H1 (cell line): ENCODE measurements at regions not wholly inside any gene's neighbourhood (a gene's known extent, or its start where the extent isn't known, plus 50 kb on each side); places are given as distances from the start of the nearest gene placed in this dataset.

Source experiments
- CTCF ChIA-PET: fragments of 300-600 bp; sonication (Branson Sonifier 250); formaldehyde crosslinking; loops from one replicate; lab custom pipeline; 2021; ENCODE audit not compliant: partially characterized antibody; lab: Charles Lee
- POLR2A ChIA-PET: fragments of 300-600 bp; sonication (Branson Sonifier 250); formaldehyde crosslinking; loops from one replicate; lab custom pipeline; 2021; ENCODE audit warnings: inconsistent platforms; ENCODE audit not compliant: partially characterized antibody; lab: Charles Lee
- DNase-seq, 2 experiments: peaks; one replicate each; pipeline versions ENCODE4 v3.0.0 to v3.0.0-alpha.2; 2010 to 2022; ENCODE audit warnings: low spot score in 2 of 2, low read depth in 1 of 2, mixed read lengths in 1 of 2
- FAIRE-seq: peaks from 2 replicates; lab custom pipeline; 2011; peaks lifted over from hg19 to GRCh38; lab: Jason Lieb, UNC
- H2AFZ ChIP-seq: 2 replicates; pipeline ENCODE4 v1.8.1; 2012; ENCODE audit warnings: low read length, inconsistent platforms
- H2AK5ac ChIP-seq: 2 replicates; pipeline ENCODE4 v1.6.1; 2013; ENCODE audit warnings: low read depth, low read length
- H2BK120ac ChIP-seq: replicated peaks from 2 replicates; pipeline ENCODE3; 2013; ENCODE audit warnings: low read depth, low read length, inconsistent platforms
- H2BK12ac ChIP-seq: 2 replicates; pipeline ENCODE4 v1.6.1; 2013; ENCODE audit warnings: low read depth, low read length
- H2BK15ac ChIP-seq: 2 replicates; pipeline ENCODE4 v1.6.1; 2013; ENCODE audit warnings: low read length
- H2BK20ac ChIP-seq: 2 replicates; pipeline ENCODE4 v1.6.1; 2013; ENCODE audit warnings: low read length
- H2BK5ac ChIP-seq: 2 replicates; pipeline ENCODE4 v1.6.1; 2013; ENCODE audit warnings: low read depth, low read length
- H3K14ac ChIP-seq: 2 replicates; pipeline ENCODE4 v1.6.1; 2013; ENCODE audit warnings: inconsistent platforms; ENCODE audit not compliant: insufficient read length
- H3K18ac ChIP-seq: 2 replicates; pipeline ENCODE4 v1.6.1; 2013; ENCODE audit warnings: low read length; ENCODE audit errors: extremely low read depth
- H3K23ac ChIP-seq: 2 replicates; pipeline ENCODE4 v1.6.1; 2013; ENCODE audit warnings: inconsistent platforms; ENCODE audit not compliant: insufficient read length
- H3K23me2 ChIP-seq: 2 replicates; pipeline ENCODE4 v1.6.1; 2013; ENCODE audit warnings: low read depth, low read length
- H3K27ac ChIP-seq: 2 replicates; pipeline ENCODE4 v1.6.1; 2011; ENCODE audit warnings: low read depth, low read length, inconsistent platforms
- H3K27me3 ChIP-seq, 4 experiments: replicated peaks in 1 of 4; 1 replicate in 1 of 4; 2 replicates in 3 of 4; pipeline versions ENCODE4 v1.6.1 to v1.8.1; 2011 to 2013; ENCODE audit warnings: low read length in 3 of 4, mild to moderate bottlenecking in 3 of 4, inconsistent platforms in 2 of 4, mixed read lengths in 2 of 4, moderate library complexity in 1 of 4; ENCODE audit not compliant: control insufficient read depth in 3 of 4, insufficient read depth in 3 of 4; ENCODE audit errors: extremely low read depth in 1 of 4
- H3K36me3 ChIP-seq, 4 experiments: 2 replicates each; pipeline versions ENCODE4 v1.6.1 to v1.8.1; 2011 to 2013; ENCODE audit warnings: mild to moderate bottlenecking in 4 of 4, low read length in 3 of 4, moderate library complexity in 2 of 4, control low read depth in 1 of 4, inconsistent platforms in 1 of 4; ENCODE audit not compliant: insufficient read depth in 4 of 4, control insufficient read depth in 2 of 4
- H3K4ac ChIP-seq: replicated peaks from 2 replicates; pipeline ENCODE3; 2013; ENCODE audit warnings: low read length, low read depth, mixed read lengths, inconsistent platforms; ENCODE audit not compliant: insufficient read length
- H3K4me1 ChIP-seq, 4 experiments: replicated peaks in 1 of 4; 1 replicate in 1 of 4; 2 replicates in 3 of 4; pipeline versions ENCODE4 v1.6.1 to v1.8.1; 2011 to 2013; ENCODE audit warnings: low read length in 3 of 4, inconsistent platforms in 2 of 4, mixed read lengths in 1 of 4; ENCODE audit not compliant: insufficient read depth in 4 of 4, control insufficient read depth in 3 of 4
- H3K4me2 ChIP-seq, 2 experiments: 2 replicates each; pipeline versions ENCODE4 v1.6.1 to v1.8.1; 2011 to 2013; ENCODE audit warnings: low read depth in 2 of 2, low read length in 2 of 2, control low read depth in 1 of 2, inconsistent platforms in 1 of 2, mild to moderate bottlenecking in 1 of 2; ENCODE audit not compliant: insufficient read depth in 1 of 2
- H3K4me3 ChIP-seq, 4 experiments: fragments of 200-600, 300-600 bp in 1 of 4; sonication (generic), shearing (Covaris generic), sonication (Bioruptor Twin) in 1 of 4; 2 replicates each; pipeline versions ENCODE4 v1.5.1 to v1.8.1; 2011 to 2016; ENCODE audit warnings: low read length in 4 of 4, low read depth in 3 of 4, control low read depth in 2 of 4, inconsistent platforms in 2 of 4, mild to moderate bottlenecking in 2 of 4, mixed read lengths in 1 of 4, moderate library complexity in 1 of 4; ENCODE audit not compliant: insufficient read depth in 2 of 4; ENCODE audit errors: extremely low read depth in 1 of 4
- H3K56ac ChIP-seq: replicated peaks from 2 replicates; pipeline ENCODE3; 2013; ENCODE audit warnings: low read depth, mild to moderate bottlenecking, mixed read lengths, low read length, inconsistent platforms; ENCODE audit not compliant: insufficient read length
- H3K79me1 ChIP-seq: 2 replicates; pipeline ENCODE4 v1.6.1; 2013; ENCODE audit warnings: low read depth, low read length, control low read depth
- H3K79me2 ChIP-seq, 2 experiments: 2 replicates each; pipeline versions ENCODE4 v1.6.1 to v1.8.1; 2012 to 2013; ENCODE audit warnings: low read length in 2 of 2, mild to moderate bottlenecking in 2 of 2, inconsistent platforms in 1 of 2; ENCODE audit not compliant: insufficient read depth in 2 of 2, control insufficient read depth in 1 of 2
- H3K9ac ChIP-seq, 4 experiments: replicated peaks in 1 of 4; 1 replicate in 1 of 4; 2 replicates in 3 of 4; pipeline versions ENCODE4 v1.6.1 to v1.8.1; 2011 to 2013; ENCODE audit warnings: low read depth in 3 of 4, low read length in 3 of 4, control low read depth in 2 of 4, mild to moderate bottlenecking in 2 of 4, moderate library complexity in 2 of 4, inconsistent platforms in 1 of 4; ENCODE audit errors: extremely low read depth in 1 of 4
- H3K9me3 ChIP-seq, 2 experiments: 2 replicates each; pipeline versions ENCODE4 v1.6.1 to v1.8.1; 2012 to 2013; ENCODE audit warnings: mild to moderate bottlenecking in 2 of 2, moderate library complexity in 2 of 2, control low read depth in 1 of 2, inconsistent platforms in 1 of 2, low read depth in 1 of 2, low read length in 1 of 2, mixed read lengths in 1 of 2; ENCODE audit not compliant: insufficient read depth in 2 of 2
- H4K20me1 ChIP-seq, 2 experiments: replicated peaks in 1 of 2; 2 replicates each; pipeline versions ENCODE3 to v1.8.1; 2011 to 2013; ENCODE audit warnings: inconsistent platforms in 2 of 2, low read length in 2 of 2, mild to moderate bottlenecking in 1 of 2; ENCODE audit not compliant: insufficient read depth in 2 of 2, control insufficient read depth in 1 of 2
- H4K5ac ChIP-seq: 2 replicates; pipeline ENCODE4 v1.6.1; 2013; ENCODE audit warnings: low read length, low read depth, mixed read lengths, inconsistent platforms; ENCODE audit not compliant: insufficient read length
- H4K8ac ChIP-seq: 2 replicates; pipeline ENCODE4 v1.8.0; 2013; ENCODE audit warnings: mild to moderate bottlenecking, moderate library complexity, low read length, inconsistent platforms; ENCODE audit not compliant: insufficient read depth; ENCODE audit errors: extremely low read depth
- H4K91ac ChIP-seq: replicated peaks from 2 replicates; pipeline ENCODE3; 2013; ENCODE audit warnings: low read length, mixed read lengths, inconsistent platforms; ENCODE audit not compliant: insufficient read length
- CBX5 ChIP-seq: fragments of 300-800, 300-1000 bp; sonication (generic); IDR thresholded peaks from 2 replicates; pipeline ENCODE4 v1.7.1; 2016; ENCODE audit warnings: antibody characterized with exemption, low read length, low read depth
- NANOG ChIP-seq: IDR thresholded peaks from 2 replicates; pipeline ENCODE4 v1.6.1; 2011; ENCODE audit warnings: low read length, low read depth, mild to moderate bottlenecking, inconsistent platforms; ENCODE audit not compliant: insufficient read depth, poor library complexity, severe bottlenecking
- RAD21 ChIP-seq, 2 experiments: IDR thresholded peaks in 1 of 2; conservative IDR thresholded peaks in 1 of 2; 2 replicates each; pipeline ENCODE4 v1.6.1; 2011; ENCODE audit warnings: low read depth in 2 of 2, low read length in 2 of 2, improper control_type of control experiment in 1 of 2, inconsistent platforms in 1 of 2, mild to moderate bottlenecking in 1 of 2, moderate library complexity in 1 of 2
- SRF ChIP-seq: IDR thresholded peaks from 2 replicates; pipeline ENCODE4 v1.6.1; 2011; ENCODE audit warnings: mild to moderate bottlenecking, low read depth, low read length, moderate library complexity
- WGBS, 2 experiments: shearing (Covaris generic) in 1 of 2; methylation state at CpG; one replicate each; pipeline versions ENCODE4 v1.1.6 to v1.1.7; 2013 to 2015; ENCODE audit warnings: low lambda C conversion rate in 2 of 2, mixed read lengths in 2 of 2, inconsistent platforms in 1 of 2, low coverage in 1 of 2, missing lambda C conversion rate in 1 of 2; ENCODE audit not compliant: insufficient replicate concordance in 2 of 2, insufficient coverage in 1 of 2, insufficient read length in 1 of 2; ENCODE audit errors: extremely low coverage in 1 of 2, missing lambda C conversion rate in 1 of 2; 5-methylcytosine and 5-hydroxymethylcytosine counted together
- TF ChIP-seq, protein P1 (sequence below), 3 experiments: IDR thresholded peaks; 1 replicate in 2 of 3; 2 replicates in 1 of 3; pipeline versions ENCODE4 v1.5.1 to v1.6.1; 2011; ENCODE audit warnings: low read length in 3 of 3, mild to moderate bottlenecking in 3 of 3, inconsistent platforms in 2 of 3, low read depth in 1 of 3, moderate library complexity in 1 of 3; ENCODE audit not compliant: insufficient read depth in 1 of 3; ENCODE audit errors: control extremely low read depth in 1 of 3

DNA sequence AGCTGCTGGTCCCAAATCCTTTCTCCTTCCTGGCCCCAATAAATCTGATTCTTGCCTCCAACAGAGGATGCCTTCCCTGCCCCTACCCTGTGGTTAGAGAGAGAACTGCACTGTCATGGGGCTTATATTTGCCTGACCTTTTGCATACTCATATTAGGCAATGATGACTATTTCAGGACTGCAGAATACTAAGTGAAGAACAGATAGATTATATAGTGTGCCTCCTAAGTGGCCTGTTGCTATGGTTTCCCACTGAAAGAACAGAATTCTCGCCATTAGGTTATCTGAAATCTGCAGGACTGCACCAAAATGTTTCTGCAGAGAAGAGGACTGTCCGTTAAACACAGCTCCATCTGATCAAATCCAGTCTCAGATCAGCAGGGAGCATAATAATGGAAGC is 87.3 kb upstream of the CCNG1 start:
- Histone ChIP-seq H3K79me1 (no peaks in the 10 kb centered on the region), H3K56ac (no peak overlapping the region), H2BK120ac (no peak overlapping the region), H2BK15ac (no peak overlapping the region), H3K79me2 (no peaks in the 10 kb centered on the region), H3K4ac (no peak overlapping the region), H3K23me2 (no peaks in the 10 kb centered on the region), H2AK5ac (no peak overlapping the region), H4K5ac (no peak overlapping the region), H3K4me3 (no peak overlapping the region), H4K20me1 (no peaks in the 10 kb centered on the region), H3K14ac (no peak overlapping the region), H3K9me3 (no peaks in the 10 kb centered on the region), H2BK12ac (no peak overlapping the region), H4K8ac (no peak overlapping the region), H2AFZ (no peak overlapping the region), H3K4me1 (peaks cover 0 to 4% (median 0%) of the 10 kb centered on the region in 4 experiments; a peak in 2 of 7 replicates), H4K91ac (no peak overlapping the region), H3K23ac (no peak overlapping the region), H2BK5ac (no peak overlapping the region), H3K27me3 (no peaks in the 10 kb centered on the region), H3K9ac (no peak overlapping the region), H3K36me3 (no peaks in the 10 kb centered on the region), H3K18ac (no peak overlapping the region), H3K27ac (no peak overlapping the region), H3K4me2 (no peak overlapping the region), H2BK20ac (no peak overlapping the region)
- ChIA-PET POLR2A (interaction anchor here (1.0 kb wide), 1 partner anchor 19 kb away, joined by 3 read pairs; no protein-coding TSS in a partner anchor), CTCF (interaction anchor here (0.6 to 6.5 kb wide), 14 partner anchors 9 to 1142 kb away, joined by 3 to 64 read pairs (median 4); no protein-coding TSS in a partner anchor)
- TF ChIP-seq, protein P1, sequence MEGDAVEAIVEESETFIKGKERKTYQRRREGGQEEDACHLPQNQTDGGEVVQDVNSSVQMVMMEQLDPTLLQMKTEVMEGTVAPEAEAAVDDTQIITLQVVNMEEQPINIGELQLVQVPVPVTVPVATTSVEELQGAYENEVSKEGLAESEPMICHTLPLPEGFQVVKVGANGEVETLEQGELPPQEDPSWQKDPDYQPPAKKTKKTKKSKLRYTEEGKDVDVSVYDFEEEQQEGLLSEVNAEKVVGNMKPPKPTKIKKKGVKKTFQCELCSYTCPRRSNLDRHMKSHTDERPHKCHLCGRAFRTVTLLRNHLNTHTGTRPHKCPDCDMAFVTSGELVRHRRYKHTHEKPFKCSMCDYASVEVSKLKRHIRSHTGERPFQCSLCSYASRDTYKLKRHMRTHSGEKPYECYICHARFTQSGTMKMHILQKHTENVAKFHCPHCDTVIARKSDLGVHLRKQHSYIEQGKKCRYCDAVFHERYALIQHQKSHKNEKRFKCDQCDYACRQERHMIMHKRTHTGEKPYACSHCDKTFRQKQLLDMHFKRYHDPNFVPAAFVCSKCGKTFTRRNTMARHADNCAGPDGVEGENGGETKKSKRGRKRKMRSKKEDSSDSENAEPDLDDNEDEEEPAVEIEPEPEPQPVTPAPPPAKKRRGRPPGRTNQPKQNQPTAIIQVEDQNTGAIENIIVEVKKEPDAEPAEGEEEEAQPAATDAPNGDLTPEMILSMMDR (IDR thresholded peaks at IDR 0.05; ENCODE audit: control extremely low read depth in 1 of 3, insufficient read depth in 1 of 3, low read depth in 1 of 3, low read length in 3 of 3), result peak in 1 of 3 experiments; percentile 10; a peak in 1 of 4 replicates
- TF ChIP-seq RAD21 (IDR thresholded peaks at IDR 0.05 in 1 of 2, conservative IDR thresholded peaks at IDR 0.05 in 1 of 2; ENCODE audit: low read depth in 2 of 2, low read length in 2 of 2), result peak; percentile 4 to 17; a peak in 2 of 4 replicates
- no peak for TF ChIP-seq NANOG
- TF ChIP-seq SRF, result no peak
- no peak for TF ChIP-seq CBX5
- 96% methylated on average over 2 of the region's 2 CpGs; no CpG with 5 or more reads in 1 of the 2 experiments for WGBS, 2 experiments
- no peak for DNase-seq
- FAIRE-seq, result no peak
